Mesothelial cell of epicardium (in vitro differentiated cells): ENCODE measurements at regions not wholly inside any gene's neighbourhood (a gene's known extent, or its start where the extent isn't known, plus 50 kb on each side); places are given as distances from the start of the nearest gene placed in this dataset.

Experiments used
- DNase-seq, 2 experiments: peaks; one replicate each; pipeline ENCODE4 v3.0.0; 2021; ENCODE audit warnings: low spot score in 2 of 2; ENCODE audit not compliant: unreplicated experiment in 2 of 2
- H3K27ac Mint-ChIP-seq: 2 replicates; pipeline ENCODE4 v1.8.0; 2021; ENCODE audit warnings: mixed read lengths
- H3K27me3 Mint-ChIP-seq: 2 replicates; pipeline ENCODE4 v1.8.0; 2021; ENCODE audit warnings: low read depth, mixed read lengths
- H3K36me3 Mint-ChIP-seq: 2 replicates; pipeline ENCODE4 v1.8.0; 2021; ENCODE audit warnings: mixed read lengths
- H3K4me1 Mint-ChIP-seq: 2 replicates; pipeline ENCODE4 v1.8.0; 2021; ENCODE audit warnings: mixed read lengths
- H3K4me3 Mint-ChIP-seq: 2 replicates; pipeline ENCODE4 v1.8.0; 2021; ENCODE audit warnings: mild to moderate bottlenecking, moderate library complexity, mixed read lengths
- H3K9me3 Mint-ChIP-seq: 2 replicates; pipeline ENCODE4 v1.8.0; 2021; ENCODE audit warnings: mixed read lengths
- CTCF ChIP-seq: fragments of 200-600 bp; sonication (generic); IDR thresholded peaks from one replicate; pipeline ENCODE4 v1.5.0; 2021; ENCODE audit warnings: antibody characterized with exemption; ENCODE audit not compliant: unreplicated experiment

DNA sequence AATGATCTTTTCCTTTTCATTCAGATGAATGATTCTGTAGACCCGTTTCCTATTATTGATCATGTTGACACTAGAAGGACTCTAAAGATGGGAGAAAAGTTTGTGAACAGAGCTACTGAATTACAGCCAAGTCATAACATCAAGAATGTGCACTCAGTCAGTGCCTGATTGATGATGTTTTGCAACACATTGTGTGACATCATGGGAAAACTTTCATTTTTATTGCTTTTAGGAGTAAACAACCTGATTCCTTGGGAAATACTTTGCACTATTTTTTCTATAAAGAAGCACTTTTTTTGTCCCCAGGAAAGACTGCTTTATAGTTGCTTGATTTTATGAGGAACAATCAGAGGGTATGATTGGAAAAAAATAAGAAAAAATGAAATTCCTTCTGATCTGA, 383.8 kb upstream of the JAG1 start:
- Mint-ChIP-seq H3K27ac (no peak overlapping the region), H3K4me3 (no peak overlapping the region), H3K9me3 (no peaks in the 10 kb centered on the region), H3K27me3 (no peaks in the 10 kb centered on the region), H3K36me3 (no peaks in the 10 kb centered on the region), H3K4me1 (peaks cover 8% of the 10 kb centered on the region)
- no peak for TF ChIP-seq CTCF
- no peak for DNase-seq

DNA sequence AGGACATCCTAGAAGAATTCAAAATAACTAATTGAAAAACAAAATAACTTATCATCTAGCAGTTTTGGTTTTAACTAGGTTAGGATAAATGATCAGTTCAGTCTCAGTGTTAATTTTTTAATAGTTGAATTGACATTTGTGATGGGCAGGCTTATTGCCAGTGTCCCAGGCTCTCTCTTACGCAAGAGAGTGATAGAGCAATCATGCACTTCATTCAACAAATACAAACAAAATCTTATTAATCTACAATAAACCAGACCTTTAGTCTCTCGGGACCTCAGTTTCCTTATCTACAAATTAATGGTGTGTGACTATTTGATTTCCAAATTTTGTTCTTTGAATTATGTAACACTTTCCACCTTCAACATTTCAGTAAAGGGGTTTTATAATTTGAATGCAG, 385.9 kb upstream of the JAG1 start:
- Mint-ChIP-seq H3K9me3 (no peaks in the 10 kb centered on the region), H3K27ac (no peak overlapping the region), H3K4me3 (no peak overlapping the region), H3K4me1 (peaks cover 8% of the 10 kb centered on the region), H3K36me3 (no peaks in the 10 kb centered on the region), H3K27me3 (peaks cover 7% of the 10 kb centered on the region)
- DNase-seq: no peak
- TF ChIP-seq CTCF: no peak

DNA sequence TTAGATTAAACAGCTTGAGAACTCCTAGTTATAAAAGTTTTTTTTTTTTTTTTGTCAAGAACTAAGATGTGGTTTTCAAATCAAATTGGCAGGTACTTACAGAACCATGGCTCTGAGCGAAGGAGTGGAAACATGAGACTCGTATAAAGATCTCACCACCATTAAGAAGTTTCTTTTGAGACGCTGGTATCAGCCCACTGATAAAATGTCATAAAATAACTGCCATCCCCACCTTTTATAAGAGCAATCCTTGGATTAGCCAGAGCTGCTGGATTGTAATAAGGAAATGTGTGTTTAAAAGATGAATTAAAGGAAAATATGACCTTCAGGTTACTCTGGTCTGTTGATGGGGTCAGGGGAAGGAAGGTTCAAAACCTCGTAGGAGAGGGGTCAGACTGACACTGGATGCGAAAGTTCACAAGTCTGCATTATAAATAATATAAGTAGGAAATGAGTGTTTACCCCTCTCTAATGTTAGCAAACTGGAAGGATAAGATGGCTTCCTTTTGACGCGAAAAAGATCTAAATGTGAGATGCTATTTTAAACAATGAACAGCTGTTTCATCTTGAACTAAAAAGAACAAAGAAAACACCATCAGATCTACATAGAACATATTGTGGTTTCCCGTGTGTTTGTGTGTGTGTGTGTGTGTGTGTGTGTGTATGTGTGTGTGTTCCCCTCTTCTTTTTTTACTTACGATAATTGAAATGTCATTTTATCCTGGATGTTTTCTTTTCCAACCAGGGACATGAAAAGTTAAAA, 386.8 kb upstream of the JAG1 start:
- Mint-ChIP-seq H3K27me3 (peaks cover 7% of the 10 kb centered on the region), H3K4me3 (no peak overlapping the region), H3K27ac (peak overlapping the region; percentile 34), H3K9me3 (no peaks in the 10 kb centered on the region), H3K4me1 (peaks cover 8% of the 10 kb centered on the region), H3K36me3 (no peaks in the 10 kb centered on the region)
- no peak for DNase-seq
- no peak for TF ChIP-seq CTCF

DNA sequence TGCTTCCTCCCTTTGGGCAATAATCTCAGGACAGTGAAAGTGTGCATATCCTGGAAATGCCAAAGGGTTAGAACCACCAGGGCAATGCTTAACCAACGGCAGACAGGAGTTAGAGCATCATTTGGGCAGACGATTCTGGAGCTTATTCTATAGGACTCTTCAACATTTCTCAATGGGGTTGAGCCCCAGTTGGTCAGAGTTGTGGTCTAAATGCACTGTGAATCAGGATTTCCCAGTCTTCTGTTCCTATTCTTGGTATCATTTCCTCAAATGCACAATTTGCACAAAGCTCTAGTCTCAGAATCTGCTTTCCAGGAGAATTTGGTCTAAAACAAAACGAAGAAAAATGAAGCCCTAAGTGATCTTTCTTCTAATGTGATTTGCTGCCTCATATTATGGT, 389.6 kb upstream of the JAG1 start:
- Mint-ChIP-seq H3K36me3 (no peaks in the 10 kb centered on the region), H3K27me3 (peaks cover 7% of the 10 kb centered on the region), H3K4me3 (no peak overlapping the region), H3K27ac (no peak overlapping the region), H3K4me1 (peaks cover 15% of the 10 kb centered on the region), H3K9me3 (no peaks in the 10 kb centered on the region)
- no peak for DNase-seq
- no peak for TF ChIP-seq CTCF

DNA sequence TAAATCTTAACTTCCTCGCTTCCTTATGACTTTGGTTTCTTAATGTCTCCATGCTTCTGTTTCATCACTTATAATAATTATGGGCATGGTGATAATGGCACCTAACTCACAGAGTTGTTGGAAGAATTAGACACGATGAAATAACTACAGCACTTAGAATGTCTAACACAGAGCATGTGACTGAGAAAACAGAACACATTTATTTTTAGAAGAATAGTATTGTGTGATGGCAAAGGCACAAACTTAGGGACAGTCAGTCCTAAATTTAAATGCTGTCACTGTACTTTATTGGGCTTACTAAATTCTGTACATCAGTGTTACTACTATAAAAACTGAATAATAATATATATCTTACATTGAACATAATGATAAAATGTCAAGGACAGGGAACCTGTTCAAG, 391.1 kb upstream of the JAG1 start:
- no peak for TF ChIP-seq CTCF
- Mint-ChIP-seq H3K4me1 (peaks cover 15% of the 10 kb centered on the region), H3K27ac (no peak overlapping the region), H3K4me3 (no peak overlapping the region), H3K36me3 (no peaks in the 10 kb centered on the region), H3K27me3 (peaks cover 7% of the 10 kb centered on the region), H3K9me3 (no peaks in the 10 kb centered on the region)
- DNase-seq: no peak
